Colonic mucosa (tissue), 4 donors: ENCODE measurements at regions not wholly inside any gene's neighbourhood (a gene's known extent, or its start where the extent isn't known, plus 50 kb on each side); places are given as distances from the start of the nearest gene placed in this dataset.
A peak's percentile ranks its signal among the peaks of the same experiment; 100 is the strongest.

Source experiments
- DNase-seq: peaks from one replicate; pipeline ENCODE4 v3.0.0-alpha.2; 2020
- H3K27ac ChIP-seq: fragments of 200-600 bp; one replicate; pipeline ENCODE4 v1.8.0; 2021
- H3K27me3 ChIP-seq: fragments of 200-600 bp; one replicate; pipeline ENCODE4 v1.8.0; 2021
- H3K36me3 ChIP-seq: fragments of 200-600 bp; one replicate; pipeline ENCODE4 v1.8.0; 2021
- H3K4me1 ChIP-seq: fragments of 200-600 bp; one replicate; pipeline ENCODE4 v1.8.0; 2021; ENCODE audit warnings: mild to moderate bottlenecking
- H3K4me3 ChIP-seq: fragments of 200-600 bp; one replicate; pipeline ENCODE4 v1.8.0; 2021
- H3K9ac ChIP-seq, 2 donors: one replicate each; pipeline ENCODE4 v1.7.0; 2013; ENCODE audit warnings: control low read depth in 2 of 2, low read depth in 2 of 2, low read length in 2 of 2
- H3K9me3 ChIP-seq: fragments of 200-600 bp; one replicate; pipeline ENCODE4 v1.8.0; 2021
- CTCF ChIP-seq: fragments of 200-600 bp; IDR thresholded peaks from one replicate; pipeline ENCODE4 v1.8.0; 2022; ENCODE audit warnings: antibody characterized with exemption, mild to moderate bottlenecking
- intact Hi-C: fragments of 100-400 bp; cut with DNase I; formaldehyde crosslinking; loops from one replicate; pipeline ENCODE4 v1.14.1; 2022
- donor health status: healthy.
- donor health status: DM: no; HTN: no; CAD: no.
- donor health status: DM: no; HTN: no; CAD: no.

- intact Hi-C loops: loop anchor here (5.0 kb wide), 1 partner anchor 197 kb away; no protein-coding TSS in a partner anchor
- DNase-seq: no peak
- no peak overlapping the region for H3K9ac ChIP-seq
- H3K4me1 ChIP-seq: no peaks in the 10 kb centered on the region
- H3K27ac ChIP-seq: no peak overlapping the region
- H3K9me3 ChIP-seq: no peaks in the 10 kb centered on the region
- H3K4me3 ChIP-seq: no peak overlapping the region
- H3K36me3 ChIP-seq: no peaks in the 10 kb centered on the region
- H3K27me3 ChIP-seq: no peaks in the 10 kb centered on the region
- TF ChIP-seq CTCF: no peak
These were observed 59.8 kb upstream of the BARX1 start for GRCh38 chr9:94014920-94015319.

- H3K9me3 ChIP-seq: no peaks in the 10 kb centered on the region
- no peak overlapping the region for H3K4me3 ChIP-seq
- DNase-seq: no peak
- no peaks in the 10 kb centered on the region for H3K36me3 ChIP-seq
- no peak overlapping the region for H3K9ac ChIP-seq
- H3K27me3 ChIP-seq: no peaks in the 10 kb centered on the region
- TF ChIP-seq CTCF: peak; percentile 41
- intact Hi-C loops: loop anchor here (5.0 kb wide), 1 partner anchor 198 kb away; no protein-coding TSS in a partner anchor
- no peak overlapping the region for H3K27ac ChIP-seq
- H3K4me1 ChIP-seq: no peaks in the 10 kb centered on the region
These were observed 59.0 kb upstream of the BARX1 start for GRCh38 chr9:94014066-94014654.

- peak; percentile 29 for DNase-seq
- Histone ChIP-seq H3K27ac (no peak overlapping the region), H3K4me1 (no peaks in the 10 kb centered on the region), H3K27me3 (no peaks in the 10 kb centered on the region), H3K4me3 (no peak overlapping the region), H3K9me3 (no peaks in the 10 kb centered on the region), H3K36me3 (no peaks in the 10 kb centered on the region), H3K9ac (no peak overlapping the region)
- TF ChIP-seq CTCF: no peak
- intact Hi-C loops: loop anchor here (5.0 kb wide), 1 partner anchor 201 kb away; no protein-coding TSS in a partner anchor
These were observed 55.9 kb upstream of the BARX1 start for GRCh38 chr9:94010980-94011533.

GRCh38 chr9:94005272-94005901, 50.2 kb upstream of the BARX1 start:
- no peaks in the 10 kb centered on the region for H3K36me3 ChIP-seq
- no peaks in the 10 kb centered on the region for H3K4me1 ChIP-seq
- no peak overlapping the region for H3K9ac ChIP-seq
- DNase-seq: peak; percentile 42
- H3K4me3 ChIP-seq: no peak overlapping the region
- intact Hi-C loops: no loop called here
- no peaks in the 10 kb centered on the region for H3K9me3 ChIP-seq
- H3K27ac ChIP-seq: no peak overlapping the region
- H3K27me3 ChIP-seq: no peaks in the 10 kb centered on the region
- no peak for TF ChIP-seq CTCF
